Right lobe of liver (tissue), 4 donors: ENCODE measurements at regions not wholly inside any gene's neighbourhood (a gene's known extent, or its start where the extent isn't known, plus 50 kb on each side); places are given as distances from the start of the nearest gene placed in this dataset.

Experiments used
- POLR2A ChIP-seq: fragments of 450-650 bp; IDR thresholded peaks from one replicate; pipeline ENCODE4 v1.6.1; 2017; ENCODE audit warnings: antibody characterized with exemption, mild to moderate bottlenecking
- TF ChIP-seq, protein P1 (sequence below), 4 donors: fragments of 200-600 bp in 3 of 4; fragments of 450-650 bp in 1 of 4; IDR thresholded peaks; one replicate each; pipeline versions ENCODE4 v1.5.1 to v1.8.0; 2016 to 2022; ENCODE audit warnings: antibody characterized with exemption in 4 of 4, mild to moderate bottlenecking in 2 of 4
- donor health status: DM: no; HTN: no; CAD: no.
- donor health status: DM: no; HTN: no; CAD: no.
- donor health status: DM: no; HTN: yes; CAD: no.

DNA sequence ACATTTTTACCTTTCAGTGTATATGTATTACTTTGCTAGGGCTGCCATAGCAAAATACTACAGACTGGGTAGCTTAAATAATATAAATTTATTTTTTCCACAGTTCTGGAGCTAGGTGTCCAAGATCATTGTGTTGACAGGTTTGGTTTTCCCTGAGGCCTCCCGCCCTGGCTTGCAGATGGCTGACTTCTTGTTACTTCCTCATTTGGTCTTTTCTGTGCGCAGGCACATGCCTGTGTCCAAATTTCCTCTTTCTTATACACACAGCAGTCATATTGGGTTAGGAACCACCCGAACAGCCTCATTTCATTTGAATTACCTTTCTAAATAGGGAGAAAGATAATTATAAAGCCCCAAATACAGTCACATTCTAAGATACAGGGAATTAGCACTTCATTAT lies 521.6 kb upstream of the SORCS1 start:
- TF ChIP-seq, protein P1, sequence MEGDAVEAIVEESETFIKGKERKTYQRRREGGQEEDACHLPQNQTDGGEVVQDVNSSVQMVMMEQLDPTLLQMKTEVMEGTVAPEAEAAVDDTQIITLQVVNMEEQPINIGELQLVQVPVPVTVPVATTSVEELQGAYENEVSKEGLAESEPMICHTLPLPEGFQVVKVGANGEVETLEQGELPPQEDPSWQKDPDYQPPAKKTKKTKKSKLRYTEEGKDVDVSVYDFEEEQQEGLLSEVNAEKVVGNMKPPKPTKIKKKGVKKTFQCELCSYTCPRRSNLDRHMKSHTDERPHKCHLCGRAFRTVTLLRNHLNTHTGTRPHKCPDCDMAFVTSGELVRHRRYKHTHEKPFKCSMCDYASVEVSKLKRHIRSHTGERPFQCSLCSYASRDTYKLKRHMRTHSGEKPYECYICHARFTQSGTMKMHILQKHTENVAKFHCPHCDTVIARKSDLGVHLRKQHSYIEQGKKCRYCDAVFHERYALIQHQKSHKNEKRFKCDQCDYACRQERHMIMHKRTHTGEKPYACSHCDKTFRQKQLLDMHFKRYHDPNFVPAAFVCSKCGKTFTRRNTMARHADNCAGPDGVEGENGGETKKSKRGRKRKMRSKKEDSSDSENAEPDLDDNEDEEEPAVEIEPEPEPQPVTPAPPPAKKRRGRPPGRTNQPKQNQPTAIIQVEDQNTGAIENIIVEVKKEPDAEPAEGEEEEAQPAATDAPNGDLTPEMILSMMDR (IDR thresholded peaks at IDR 0.05), result no peak
- no peak for TF ChIP-seq POLR2A
